CD14-positive monocyte (primary cell): ENCODE measurements at regions not wholly inside any gene's neighbourhood (a gene's known extent, or its start where the extent isn't known, plus 50 kb on each side); places are given as distances from the start of the nearest gene placed in this dataset.

Source experiments
- DNase-seq, 3 donors: peaks; one replicate each; pipeline ENCODE4 v3.0.0-alpha.2; 2011 to 2022
- H2AFZ ChIP-seq: 2 replicates; pipeline ENCODE4 v1.6.0; 2012; ENCODE audit warnings: mild to moderate bottlenecking, low read depth, low read length, inconsistent platforms; ENCODE audit not compliant: insufficient read depth, poor library complexity, severe bottlenecking
- H3K27ac ChIP-seq, 2 donors: 1 replicate in 1 of 2; 2 replicates in 1 of 2; pipeline ENCODE4 v1.5.1; 2012 to 2013; ENCODE audit warnings: low read length in 2 of 2, control low read depth in 1 of 2, inconsistent platforms in 1 of 2, low read depth in 1 of 2, mild to moderate bottlenecking in 1 of 2
- H3K27me3 ChIP-seq, 2 donors: one replicate each; pipeline versions ENCODE4 v1.6.0 to v1.6.1; 2011 to 2013; ENCODE audit warnings: low read length in 2 of 2; ENCODE audit not compliant: control insufficient read depth in 2 of 2, insufficient read depth in 2 of 2
- H3K36me3 ChIP-seq, 2 donors: replicated peaks in 1 of 2; 1 replicate in 1 of 2; 2 replicates in 1 of 2; pipeline versions ENCODE4 v1.5.1 to v1.6.1; 2012 to 2013; ENCODE audit warnings: low read length in 2 of 2, control low read depth in 1 of 2, inconsistent platforms in 1 of 2, mild to moderate bottlenecking in 1 of 2; ENCODE audit not compliant: insufficient read depth in 2 of 2, control insufficient read depth in 1 of 2
- H3K4me1 ChIP-seq, 2 donors: 1 replicate in 1 of 2; 2 replicates in 1 of 2; pipeline versions ENCODE4 v1.5.1 to v1.6.1; 2012 to 2013; ENCODE audit warnings: low read length in 2 of 2, control low read depth in 1 of 2, inconsistent platforms in 1 of 2, mild to moderate bottlenecking in 1 of 2, moderate library complexity in 1 of 2; ENCODE audit not compliant: insufficient read depth in 2 of 2, control insufficient read depth in 1 of 2
- H3K4me2 ChIP-seq: replicated peaks from 2 replicates; pipeline ENCODE3; 2012; ENCODE audit warnings: low read length, moderate library complexity, mild to moderate bottlenecking; ENCODE audit not compliant: poor library complexity, severe bottlenecking; ENCODE audit errors: extremely low read depth
- H3K4me3 ChIP-seq, 3 experiments: fragments of 200-600 bp in 1 of 3; sonication (generic) in 1 of 3; replicated peaks in 1 of 3; 1 replicate in 2 of 3; 2 replicates in 1 of 3; pipeline ENCODE4 v1.5.1; 2011 to 2013; ENCODE audit warnings: low read length in 3 of 3, mild to moderate bottlenecking in 3 of 3, control low read depth in 2 of 3, low read depth in 2 of 3, inconsistent platforms in 1 of 3, moderate library complexity in 1 of 3
- H3K79me2 ChIP-seq: 2 replicates; pipeline ENCODE4 v1.6.0; 2012; ENCODE audit warnings: mild to moderate bottlenecking, control low read depth, inconsistent platforms, low read length, moderate library complexity; ENCODE audit not compliant: insufficient read depth
- H3K9ac ChIP-seq: 2 replicates; pipeline ENCODE4 v1.6.0; 2017; ENCODE audit warnings: low read length, mild to moderate bottlenecking; ENCODE audit not compliant: insufficient read depth, poor library complexity, severe bottlenecking
- H3K9me3 ChIP-seq, 2 donors: replicated peaks in 1 of 2; 1 replicate in 1 of 2; 2 replicates in 1 of 2; pipeline versions ENCODE4 v1.5.1 to v1.6.1; 2012 to 2013; ENCODE audit warnings: low read length in 2 of 2, control low read depth in 1 of 2; ENCODE audit not compliant: control insufficient read depth in 1 of 2, insufficient read depth in 1 of 2
- H4K20me1 ChIP-seq: 2 replicates; pipeline ENCODE4 v1.6.0; 2012; ENCODE audit warnings: mild to moderate bottlenecking, low read length, control low read depth, moderate library complexity; ENCODE audit not compliant: insufficient read depth
- H3K27ac Mint-ChIP-seq, 7 donors: one replicate each; pipeline ENCODE4 v1.8.0; 2020; ENCODE audit warnings: mild to moderate bottlenecking in 7 of 7, mixed read lengths in 7 of 7, moderate library complexity in 6 of 7, inconsistent platforms in 2 of 7
- H3K27me3 Mint-ChIP-seq, 3 donors: one replicate each; pipeline ENCODE4 v1.8.0; 2021 to 2022; ENCODE audit warnings: low read depth in 3 of 3, mild to moderate bottlenecking in 3 of 3, mixed read lengths in 3 of 3, moderate library complexity in 3 of 3, inconsistent platforms in 1 of 3
- H3K36me3 Mint-ChIP-seq, 2 donors: one replicate each; pipeline ENCODE4 v1.8.0; 2020; ENCODE audit warnings: mixed read lengths in 2 of 2, inconsistent platforms in 1 of 2, mild to moderate bottlenecking in 1 of 2
- H3K4me1 Mint-ChIP-seq: one replicate; pipeline ENCODE4 v1.8.0; 2020; ENCODE audit warnings: mild to moderate bottlenecking, mixed read lengths
- H3K4me3 Mint-ChIP-seq, 2 donors: one replicate each; pipeline ENCODE4 v1.8.0; 2020; ENCODE audit warnings: mild to moderate bottlenecking in 2 of 2, mixed read lengths in 2 of 2, moderate library complexity in 1 of 2
- H3K9me3 Mint-ChIP-seq, 7 donors: one replicate each; pipeline ENCODE4 v1.8.0; 2020 to 2022; ENCODE audit warnings: mixed read lengths in 7 of 7, mild to moderate bottlenecking in 6 of 7, moderate library complexity in 6 of 7, inconsistent platforms in 2 of 7
- CTCF ChIP-seq: fragments of 200-600 bp; IDR thresholded peaks from one replicate; pipeline ENCODE4 v1.8.0; 2022; ENCODE audit warnings: antibody characterized with exemption, mild to moderate bottlenecking
- WGBS: methylation state at CpG from one replicate; pipeline ENCODE4 v1.1.5; 2013; ENCODE audit warnings: missing lambda C conversion rate; ENCODE audit not compliant: insufficient coverage; 5-methylcytosine and 5-hydroxymethylcytosine counted together
- intact Hi-C, 2 donors: fragments of 100-400 bp; cut with micrococcal nuclease; formaldehyde crosslinking; loops; one replicate each; pipeline versions ENCODE4 v1.15.0 to v1.15.1; 2023

- Histone ChIP-seq H3K27ac (no peak overlapping the region), H3K9me3 (no peaks in the 10 kb centered on the region), H2AFZ (no peak overlapping the region), H3K4me3 (no peak overlapping the region), H3K36me3 (no peaks in the 10 kb centered on the region), H3K4me1 (no peaks in the 10 kb centered on the region), H3K27me3 (no peaks in the 10 kb centered on the region), H4K20me1 (no peaks in the 10 kb centered on the region), H3K79me2 (no peaks in the 10 kb centered on the region), H3K4me2 (no peak overlapping the region), H3K9ac (no peak overlapping the region)
- TF ChIP-seq CTCF: no peak
- no peak overlapping the region for H3K4me3 Mint-ChIP-seq
- peaks cover 0 to 3% (median 0%) of the 10 kb centered on the region in 7 donors for H3K9me3 Mint-ChIP-seq
- no peaks in the 10 kb centered on the region for H3K4me1 Mint-ChIP-seq
- no peak for DNase-seq
- WGBS: no CpG with 5 or more reads among the region's 1 CpG
- intact Hi-C loops: no loop called here
- no peak overlapping the region for H3K27ac Mint-ChIP-seq
- peaks cover 0 to 3% (median 0%) of the 10 kb centered on the region in 3 donors for H3K27me3 Mint-ChIP-seq
- no peaks in the 10 kb centered on the region for H3K36me3 Mint-ChIP-seq
These were observed 1374.0 kb upstream of the TENM4 start for GRCh38 chr11:80814813-80815212.

- intact Hi-C loops: no loop called here
- H3K27me3 Mint-ChIP-seq: peaks cover 0 to 2% (median 0%) of the 10 kb centered on the region in 3 donors
- Histone ChIP-seq H3K4me1 (no peaks in the 10 kb centered on the region), H2AFZ (no peak overlapping the region), H3K79me2 (no peaks in the 10 kb centered on the region), H3K27ac (no peak overlapping the region), H3K9ac (no peak overlapping the region), H3K9me3 (no peaks in the 10 kb centered on the region), H3K36me3 (no peaks in the 10 kb centered on the region), H3K4me3 (no peak overlapping the region), H3K27me3 (no peaks in the 10 kb centered on the region), H3K4me2 (no peak overlapping the region), H4K20me1 (no peaks in the 10 kb centered on the region)
- H3K27ac Mint-ChIP-seq: no peak overlapping the region
- WGBS: no CpG with 5 or more reads among the region's 4 CpGs
- no peaks in the 10 kb centered on the region for H3K36me3 Mint-ChIP-seq
- peaks cover 0 to 2% (median 0%) of the 10 kb centered on the region in 7 donors for H3K9me3 Mint-ChIP-seq
- no peak overlapping the region for H3K4me3 Mint-ChIP-seq
- H3K4me1 Mint-ChIP-seq: no peaks in the 10 kb centered on the region
- DNase-seq: no peak
- no peak for TF ChIP-seq CTCF
These were observed 1369.9 kb upstream of the TENM4 start for GRCh38 chr11:80810695-80811094.
